ENCODE measurements at regions not wholly inside any gene's neighbourhood (a gene's known extent, or its start where the extent isn't known, plus 50 kb on each side); places are given as distances from the start of the nearest gene placed in this dataset.

DNA sequence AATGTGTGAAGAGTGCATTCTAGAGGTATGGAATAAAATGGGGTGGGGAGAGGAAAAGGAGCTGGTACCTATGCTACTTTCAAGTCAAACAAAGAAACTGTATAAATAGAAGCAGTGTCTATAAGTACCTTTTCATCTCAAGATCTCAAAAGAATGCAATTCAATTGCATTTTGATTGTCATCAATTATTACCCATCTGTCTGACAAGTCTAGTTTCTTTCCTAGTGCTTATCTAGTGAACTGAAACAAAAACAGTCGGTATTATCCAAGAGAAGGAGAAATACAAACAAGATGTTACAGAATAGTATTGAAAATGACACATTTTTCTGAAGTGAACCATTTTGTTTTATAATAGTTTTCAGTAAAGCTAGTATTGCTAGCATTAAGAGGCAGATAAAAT lies 754.5 kb upstream of the LRRN3 start:
- Histone ChIP-seq H3K27ac (ENCODE audit: low read depth in 1 of 2, low read length in 1 of 2) (no peak overlapping the region), H3K9me3 (ENCODE audit: control insufficient read depth in 4 of 4, insufficient read depth in 3 of 4, low read length in 3 of 4) (no peaks in the 10 kb centered on the region), H3K9ac (ENCODE audit: insufficient read depth in 1 of 2, low read length in 2 of 2) (no peak overlapping the region), H3K27me3 (ENCODE audit: control insufficient read depth in 3 of 3, insufficient read depth in 3 of 3, low read length in 2 of 3) (no peaks in the 10 kb centered on the region), H3K4me3 (no peak overlapping the region), H3K4me1 (ENCODE audit: control insufficient read depth in 5 of 5, insufficient read depth in 5 of 5, low read length in 5 of 5) (peaks cover 0 to 5% (median 0%) of the 10 kb centered on the region in 5 donors), H3K36me3 (ENCODE audit: control insufficient read depth in 4 of 4, insufficient read depth in 4 of 4, low read length in 4 of 4) (no peaks in the 10 kb centered on the region)
- ATAC-seq (ENCODE audit: insufficient read depth, low FRiP score): no peak
- 39 to 82% methylated on average over 1 of the region's 1 CpG for WGBS, 2 donors
- TF ChIP-seq, protein P1, sequence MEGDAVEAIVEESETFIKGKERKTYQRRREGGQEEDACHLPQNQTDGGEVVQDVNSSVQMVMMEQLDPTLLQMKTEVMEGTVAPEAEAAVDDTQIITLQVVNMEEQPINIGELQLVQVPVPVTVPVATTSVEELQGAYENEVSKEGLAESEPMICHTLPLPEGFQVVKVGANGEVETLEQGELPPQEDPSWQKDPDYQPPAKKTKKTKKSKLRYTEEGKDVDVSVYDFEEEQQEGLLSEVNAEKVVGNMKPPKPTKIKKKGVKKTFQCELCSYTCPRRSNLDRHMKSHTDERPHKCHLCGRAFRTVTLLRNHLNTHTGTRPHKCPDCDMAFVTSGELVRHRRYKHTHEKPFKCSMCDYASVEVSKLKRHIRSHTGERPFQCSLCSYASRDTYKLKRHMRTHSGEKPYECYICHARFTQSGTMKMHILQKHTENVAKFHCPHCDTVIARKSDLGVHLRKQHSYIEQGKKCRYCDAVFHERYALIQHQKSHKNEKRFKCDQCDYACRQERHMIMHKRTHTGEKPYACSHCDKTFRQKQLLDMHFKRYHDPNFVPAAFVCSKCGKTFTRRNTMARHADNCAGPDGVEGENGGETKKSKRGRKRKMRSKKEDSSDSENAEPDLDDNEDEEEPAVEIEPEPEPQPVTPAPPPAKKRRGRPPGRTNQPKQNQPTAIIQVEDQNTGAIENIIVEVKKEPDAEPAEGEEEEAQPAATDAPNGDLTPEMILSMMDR (IDR thresholded peaks at IDR 0.05; ENCODE audit: control extremely low read depth, extremely low read depth): no peak
- no peak for DNase-seq

- ATAC-seq (ENCODE audit: insufficient read depth, low FRiP score) (no peak), DNase-seq (no peak)
- H3K4me1 ChIP-seq (ENCODE audit: control insufficient read depth in 5 of 5, insufficient read depth in 5 of 5, low read length in 5 of 5): peaks cover 0 to 5% (median 0%) of the 10 kb centered on the region in 5 donors
Observed at GRCh38 chr7:110337646-110338045, 753.3 kb upstream of the LRRN3 start.

DNA sequence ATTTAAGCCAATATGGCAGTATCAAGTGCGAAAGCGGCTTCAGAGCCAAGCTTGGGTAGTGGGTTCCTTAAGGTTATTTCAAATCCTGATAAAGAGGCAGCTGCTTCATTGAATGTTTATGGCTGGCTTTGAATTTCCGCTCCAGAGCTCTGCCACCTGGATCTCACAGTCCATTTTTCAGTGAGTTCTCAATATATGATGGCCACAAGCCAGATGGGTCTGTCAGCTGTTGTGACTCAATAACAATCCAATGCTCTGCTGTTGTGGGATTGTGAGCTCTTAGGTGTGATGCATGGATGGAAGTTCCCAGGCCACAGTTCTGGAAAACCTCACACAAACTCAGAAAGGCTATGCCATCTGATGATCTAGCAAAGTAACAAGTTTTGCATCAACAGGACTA lies 743.8 kb upstream of the LRRN3 start:
- 88 to 96% methylated on average over 3 of the region's 3 CpGs for WGBS, 2 donors
- no peak overlapping the region for H3K4me3 ChIP-seq
- no peak overlapping the region for H3K27ac ChIP-seq (ENCODE audit: low read depth in 1 of 2, low read length in 1 of 2)
- DNase-seq (no peak), ATAC-seq (ENCODE audit: insufficient read depth, low FRiP score) (no peak)
- no peaks in the 10 kb centered on the region for H3K36me3 ChIP-seq (ENCODE audit: control insufficient read depth in 4 of 4, insufficient read depth in 4 of 4, low read length in 4 of 4)
- no peaks in the 10 kb centered on the region for H3K9me3 ChIP-seq (ENCODE audit: control insufficient read depth in 4 of 4, insufficient read depth in 3 of 4, low read length in 3 of 4)
- no peaks in the 10 kb centered on the region for H3K4me1 ChIP-seq (ENCODE audit: control insufficient read depth in 5 of 5, insufficient read depth in 5 of 5, low read length in 5 of 5)
- H3K27me3 ChIP-seq (ENCODE audit: control insufficient read depth in 3 of 3, insufficient read depth in 3 of 3, low read length in 2 of 3): no peaks in the 10 kb centered on the region
- TF ChIP-seq, protein P1 (IDR thresholded peaks at IDR 0.05; ENCODE audit: control extremely low read depth, extremely low read depth): no peak
- no peak overlapping the region for H3K9ac ChIP-seq (ENCODE audit: insufficient read depth in 1 of 2, low read length in 2 of 2)

More at GRCh38 chr7:110337646-110338045, 753.3 kb upstream of the LRRN3 start:
- Histone ChIP-seq H3K27me3 (ENCODE audit: control insufficient read depth in 3 of 3, insufficient read depth in 3 of 3, low read length in 2 of 3) (no peaks in the 10 kb centered on the region), H3K27ac (ENCODE audit: low read depth in 1 of 2, low read length in 1 of 2) (no peak overlapping the region), H3K36me3 (ENCODE audit: control insufficient read depth in 4 of 4, insufficient read depth in 4 of 4, low read length in 4 of 4) (no peaks in the 10 kb centered on the region), H3K4me3 (no peak overlapping the region), H3K9me3 (ENCODE audit: control insufficient read depth in 4 of 4, insufficient read depth in 3 of 4, low read length in 3 of 4) (no peaks in the 10 kb centered on the region), H3K9ac (ENCODE audit: insufficient read depth in 1 of 2, low read length in 2 of 2) (no peak overlapping the region)
- WGBS, 2 donors: 93 to 94% methylated on average over 5 of the region's 5 CpGs
- TF ChIP-seq, protein P1 (IDR thresholded peaks at IDR 0.05; ENCODE audit: control extremely low read depth, extremely low read depth): no peak

DNA sequence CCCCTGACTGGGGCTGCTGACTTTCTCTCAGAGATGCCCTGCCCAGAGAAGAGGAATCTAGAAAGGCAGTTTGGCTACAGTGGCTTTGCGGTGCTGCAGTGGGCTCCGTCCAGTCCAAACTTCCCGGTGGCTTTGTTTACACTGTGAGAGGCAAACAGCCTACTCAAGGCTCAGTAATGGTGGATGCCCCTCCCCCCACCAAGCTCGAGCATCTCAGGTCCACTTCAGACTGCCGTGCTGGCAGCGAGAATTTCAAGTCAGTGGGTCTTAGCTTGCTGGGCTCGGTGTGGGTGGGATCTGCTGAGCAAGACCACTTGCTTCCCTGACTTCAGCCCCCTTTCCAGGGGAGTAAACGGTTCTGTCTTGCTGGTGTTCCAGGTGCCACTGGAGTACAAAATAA lies 734.5 kb upstream of the LRRN3 start:
- TF ChIP-seq, protein P1 (IDR thresholded peaks at IDR 0.05; ENCODE audit: control extremely low read depth, extremely low read depth): no peak
- DNase-seq: no peak
- 67 to 77% methylated on average over 8 of the region's 8 CpGs for WGBS, 2 donors

More for the DNA sequence above, 734.5 kb upstream of the LRRN3 start:
- no peak overlapping the region for H3K4me3 ChIP-seq
- H3K9me3 ChIP-seq (ENCODE audit: control insufficient read depth in 4 of 4, insufficient read depth in 3 of 4, low read length in 3 of 4): peaks cover 0 to 2% (median 0%) of the 10 kb centered on the region in 4 donors
- ATAC-seq (ENCODE audit: insufficient read depth, low FRiP score): no peak
- H3K27me3 ChIP-seq (ENCODE audit: control insufficient read depth in 3 of 3, insufficient read depth in 3 of 3, low read length in 2 of 3): no peaks in the 10 kb centered on the region
- H3K36me3 ChIP-seq (ENCODE audit: control insufficient read depth in 4 of 4, insufficient read depth in 4 of 4, low read length in 4 of 4): no peaks in the 10 kb centered on the region
- H3K27ac ChIP-seq (ENCODE audit: low read depth in 1 of 2, low read length in 1 of 2): no peak overlapping the region
- H3K9ac ChIP-seq (ENCODE audit: insufficient read depth in 1 of 2, low read length in 2 of 2): no peak overlapping the region
- no peaks in the 10 kb centered on the region for H3K4me1 ChIP-seq (ENCODE audit: control insufficient read depth in 5 of 5, insufficient read depth in 5 of 5, low read length in 5 of 5)
